ENCODE measurements at regions not wholly inside any gene's neighbourhood (a gene's known extent, or its start where the extent isn't known, plus 50 kb on each side); places are given as distances from the start of the nearest gene placed in this dataset.
"Not testable (repeated sequence)": the region's sequence is repeated elsewhere in the genome, so short reads cannot be mapped to it uniquely, and the experiment has no call there.

DNA sequence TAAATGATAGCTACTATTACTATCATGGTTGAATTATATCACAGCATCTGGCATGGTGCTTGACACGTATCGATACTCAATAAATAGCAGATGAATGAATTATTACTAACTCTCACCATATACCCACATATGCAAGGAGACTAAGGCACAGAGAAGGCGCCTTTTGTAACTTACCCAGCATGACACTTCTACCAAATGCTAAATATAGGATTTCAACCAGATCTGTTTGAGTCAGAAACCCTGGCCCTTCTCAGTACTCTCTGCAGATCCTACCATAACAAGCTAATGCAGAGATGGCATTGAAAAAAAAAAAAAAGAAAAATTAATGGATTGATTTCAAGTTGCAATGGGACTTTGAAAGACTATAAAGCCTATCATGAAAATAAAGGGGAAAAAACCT, 219.5 kb downstream of the DHX15 start:
- TF ChIP-seq, protein P1, sequence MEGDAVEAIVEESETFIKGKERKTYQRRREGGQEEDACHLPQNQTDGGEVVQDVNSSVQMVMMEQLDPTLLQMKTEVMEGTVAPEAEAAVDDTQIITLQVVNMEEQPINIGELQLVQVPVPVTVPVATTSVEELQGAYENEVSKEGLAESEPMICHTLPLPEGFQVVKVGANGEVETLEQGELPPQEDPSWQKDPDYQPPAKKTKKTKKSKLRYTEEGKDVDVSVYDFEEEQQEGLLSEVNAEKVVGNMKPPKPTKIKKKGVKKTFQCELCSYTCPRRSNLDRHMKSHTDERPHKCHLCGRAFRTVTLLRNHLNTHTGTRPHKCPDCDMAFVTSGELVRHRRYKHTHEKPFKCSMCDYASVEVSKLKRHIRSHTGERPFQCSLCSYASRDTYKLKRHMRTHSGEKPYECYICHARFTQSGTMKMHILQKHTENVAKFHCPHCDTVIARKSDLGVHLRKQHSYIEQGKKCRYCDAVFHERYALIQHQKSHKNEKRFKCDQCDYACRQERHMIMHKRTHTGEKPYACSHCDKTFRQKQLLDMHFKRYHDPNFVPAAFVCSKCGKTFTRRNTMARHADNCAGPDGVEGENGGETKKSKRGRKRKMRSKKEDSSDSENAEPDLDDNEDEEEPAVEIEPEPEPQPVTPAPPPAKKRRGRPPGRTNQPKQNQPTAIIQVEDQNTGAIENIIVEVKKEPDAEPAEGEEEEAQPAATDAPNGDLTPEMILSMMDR (IDR thresholded peaks at IDR 0.05) = no peak
- H3K36me3 Mint-ChIP-seq (ENCODE audit: low read depth) = no peaks in the 10 kb centered on the region
- DNase-seq (ENCODE audit: low spot score) = no peak
- peaks cover 5% of the 10 kb centered on the region for H3K4me1 Mint-ChIP-seq (ENCODE audit: low read depth)
- H3K9me3 Mint-ChIP-seq (ENCODE audit: low read depth) = no peaks in the 10 kb centered on the region
- no peak overlapping the region for H3K4me3 Mint-ChIP-seq (ENCODE audit: unreplicated experiment)
- no peak overlapping the region for H3K27ac Mint-ChIP-seq (ENCODE audit: unreplicated experiment)
- H3K27me3 Mint-ChIP-seq (ENCODE audit: low read depth) = peaks cover 5% of the 10 kb centered on the region

DNA sequence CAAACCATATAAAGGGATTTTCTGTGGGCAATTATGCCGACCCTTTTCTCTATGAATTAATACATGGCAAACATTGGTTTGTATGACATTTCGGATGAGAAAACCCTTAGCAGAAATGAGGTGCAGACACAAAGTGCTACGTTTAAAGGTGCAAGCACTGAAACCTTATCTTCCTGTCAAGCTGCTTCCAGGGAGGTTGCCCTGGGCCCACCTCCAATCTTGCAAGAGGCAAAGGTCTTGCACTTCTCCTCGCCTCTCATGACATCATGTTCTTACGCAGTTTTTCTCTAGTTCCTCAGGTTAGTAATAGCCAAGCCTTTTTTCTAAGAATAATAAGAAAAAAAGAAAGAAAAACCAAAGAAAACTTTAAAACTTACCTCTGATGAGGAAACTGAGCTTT, 220.1 kb downstream of the DHX15 start:
- peaks cover 2% of the 10 kb centered on the region for H3K4me1 Mint-ChIP-seq (ENCODE audit: low read depth)
- H3K36me3 Mint-ChIP-seq (ENCODE audit: low read depth) = no peaks in the 10 kb centered on the region
- H3K27ac Mint-ChIP-seq (ENCODE audit: unreplicated experiment) = no peak overlapping the region
- no peak overlapping the region for H3K4me3 Mint-ChIP-seq (ENCODE audit: unreplicated experiment)
- TF ChIP-seq, protein P1 (IDR thresholded peaks at IDR 0.05) = no peak
- DNase-seq (ENCODE audit: low spot score) = no peak
- peaks cover 5% of the 10 kb centered on the region for H3K27me3 Mint-ChIP-seq (ENCODE audit: low read depth)
- no peaks in the 10 kb centered on the region for H3K9me3 Mint-ChIP-seq (ENCODE audit: low read depth)

DNA sequence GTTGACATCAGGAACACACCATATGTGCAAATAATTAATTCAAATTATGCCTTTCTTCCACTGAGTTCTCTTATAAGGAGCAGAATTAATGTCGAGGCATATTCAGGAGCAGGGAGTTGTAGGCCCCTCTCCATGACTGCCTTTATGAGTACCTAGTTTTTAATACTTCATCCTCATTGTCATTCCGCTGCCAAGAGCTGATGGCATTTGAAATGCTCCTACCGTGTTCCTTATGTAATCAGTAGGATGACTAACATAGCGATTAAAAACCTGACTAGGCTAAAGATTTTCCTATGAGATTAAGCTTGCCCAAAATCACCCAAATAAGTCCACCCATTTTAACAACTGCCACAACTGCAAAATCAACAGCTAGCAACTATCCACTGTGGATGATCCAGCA, 220.6 kb downstream of the DHX15 start:
- no peak overlapping the region for H3K27ac Mint-ChIP-seq (ENCODE audit: unreplicated experiment)
- no peak overlapping the region for H3K4me3 Mint-ChIP-seq (ENCODE audit: unreplicated experiment)
- TF ChIP-seq, protein P1 (IDR thresholded peaks at IDR 0.05) = no peak
- no peak for DNase-seq (ENCODE audit: low spot score)
- H3K4me1 Mint-ChIP-seq (ENCODE audit: low read depth) = no peaks in the 10 kb centered on the region
- H3K36me3 Mint-ChIP-seq (ENCODE audit: low read depth) = no peaks in the 10 kb centered on the region
- no peaks in the 10 kb centered on the region for H3K9me3 Mint-ChIP-seq (ENCODE audit: low read depth)
- H3K27me3 Mint-ChIP-seq (ENCODE audit: low read depth) = peaks cover 5% of the 10 kb centered on the region

DNA sequence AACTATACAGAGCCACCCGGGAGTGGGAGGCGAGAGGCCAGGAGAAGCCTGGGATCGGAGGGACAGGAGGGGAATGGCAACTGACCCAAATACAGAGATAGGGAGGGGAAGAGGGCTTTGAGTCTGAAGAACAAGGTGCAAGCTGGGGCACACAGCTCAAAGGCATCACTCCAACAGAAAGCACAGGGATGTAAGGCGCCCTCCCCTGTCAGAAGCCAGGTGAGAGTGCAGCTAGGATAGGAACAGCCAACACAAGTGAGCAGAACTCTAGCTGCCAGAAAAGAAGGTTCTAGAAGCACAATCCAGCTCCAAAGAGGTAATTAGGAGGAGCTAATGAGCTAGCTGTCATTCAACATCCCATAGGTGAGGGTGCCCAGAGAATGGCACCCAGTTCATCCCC, 232.2 kb downstream of the DHX15 start:
- Mint-ChIP-seq H3K27ac (ENCODE audit: unreplicated experiment) (no peak overlapping the region), H3K4me1 (ENCODE audit: low read depth) (no peaks in the 10 kb centered on the region), H3K9me3 (ENCODE audit: low read depth) (peaks cover 8% of the 10 kb centered on the region), H3K4me3 (ENCODE audit: unreplicated experiment) (no peak overlapping the region), H3K27me3 (ENCODE audit: low read depth) (peaks cover 12% of the 10 kb centered on the region), H3K36me3 (ENCODE audit: low read depth) (no peaks in the 10 kb centered on the region)
- no peak for DNase-seq (ENCODE audit: low spot score)
- TF ChIP-seq, protein P1 (IDR thresholded peaks at IDR 0.05) = no peak

DNA sequence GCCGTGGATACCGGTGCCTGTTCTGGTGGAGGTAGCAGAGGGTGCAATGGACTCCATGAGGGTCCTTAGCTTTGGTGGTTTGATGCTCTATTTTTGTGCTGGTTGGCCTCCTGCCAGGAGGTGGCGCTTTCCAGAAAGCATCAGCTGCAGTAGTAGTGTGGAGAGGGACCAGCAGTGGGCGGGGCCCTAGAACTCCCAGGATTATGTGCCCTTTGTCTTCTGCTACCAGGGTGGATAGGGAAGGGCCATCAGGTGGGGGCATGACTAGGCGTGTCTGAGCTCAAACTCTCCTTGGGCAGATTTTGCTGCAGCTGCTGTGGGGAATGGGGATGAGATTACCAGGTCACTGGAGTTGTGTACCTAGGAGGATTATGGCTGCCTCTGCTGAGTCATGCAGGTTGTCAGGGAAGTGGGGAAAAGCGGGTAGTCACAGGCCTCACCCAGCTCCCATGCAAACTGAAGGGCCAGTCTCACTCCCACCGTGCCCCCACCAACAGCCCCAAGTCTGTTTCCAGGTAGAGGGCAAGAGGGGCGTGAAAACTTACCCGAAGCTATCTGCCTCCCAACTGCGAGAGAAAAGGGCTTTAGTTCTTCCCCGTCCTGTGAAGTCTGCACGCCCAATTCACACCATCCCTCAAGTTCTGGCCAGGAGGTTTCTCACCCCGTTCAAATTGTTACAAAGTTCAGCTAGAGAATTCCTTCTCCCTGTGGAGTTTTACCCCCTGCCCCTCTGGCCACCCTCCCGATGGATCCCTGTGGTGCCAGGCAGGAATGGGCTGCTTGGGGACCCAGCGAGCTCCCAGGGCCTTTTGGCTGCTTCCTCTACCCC, 235.0 kb downstream of the DHX15 start:
- peaks cover 14% of the 10 kb centered on the region for H3K9me3 Mint-ChIP-seq (ENCODE audit: low read depth)
- H3K27ac Mint-ChIP-seq (ENCODE audit: unreplicated experiment) = not testable (repeated sequence)

More for the DNA sequence above, 235.0 kb downstream of the DHX15 start:
- H3K4me1 Mint-ChIP-seq (ENCODE audit: low read depth); H3K4me3 Mint-ChIP-seq (ENCODE audit: unreplicated experiment); DNase-seq (ENCODE audit: low spot score); H3K36me3 Mint-ChIP-seq (ENCODE audit: low read depth): not testable (repeated sequence)
- peaks cover 14% of the 10 kb centered on the region for H3K27me3 Mint-ChIP-seq (ENCODE audit: low read depth)
- TF ChIP-seq, protein P1 (IDR thresholded peaks at IDR 0.05) = peak; percentile 9

All from chondrocyte (in vitro differentiated cells).